BE2C (cell line): ENCODE measurements at regions not wholly inside any gene's neighbourhood (a gene's known extent, or its start where the extent isn't known, plus 50 kb on each side); places are given as distances from the start of the nearest gene placed in this dataset.

Source experiments
- DNase-seq: peaks from one replicate; pipeline ENCODE4 v3.0.0-alpha.2; 2020
- H3K27me3 ChIP-seq: fragments of 250-450 bp; sonication (Bioruptor Pico); 2 replicates; pipeline ENCODE4 v1.5.1; 2020; ENCODE audit warnings: mild to moderate bottlenecking
- H3K36me3 ChIP-seq: fragments of 250-450 bp; sonication (Bioruptor Pico); 2 replicates; pipeline ENCODE4 v1.5.1; 2020; ENCODE audit warnings: mild to moderate bottlenecking
- H3K4me1 ChIP-seq: fragments of 250-450 bp; sonication (Bioruptor Pico); 2 replicates; pipeline ENCODE4 v1.5.1; 2020
- H3K4me3 ChIP-seq: 2 replicates; pipeline ENCODE4 v1.5.1; 2011; ENCODE audit warnings: low read depth, low read length
- H3K9me3 ChIP-seq: fragments of 250-450 bp; sonication (Bioruptor Pico); 2 replicates; pipeline ENCODE4 v1.5.1; 2020
- TF ChIP-seq, protein P1 (sequence below): IDR thresholded peaks from 2 replicates; pipeline ENCODE4 v1.5.1; 2012; ENCODE audit warnings: mild to moderate bottlenecking, low read depth, low read length

DNA sequence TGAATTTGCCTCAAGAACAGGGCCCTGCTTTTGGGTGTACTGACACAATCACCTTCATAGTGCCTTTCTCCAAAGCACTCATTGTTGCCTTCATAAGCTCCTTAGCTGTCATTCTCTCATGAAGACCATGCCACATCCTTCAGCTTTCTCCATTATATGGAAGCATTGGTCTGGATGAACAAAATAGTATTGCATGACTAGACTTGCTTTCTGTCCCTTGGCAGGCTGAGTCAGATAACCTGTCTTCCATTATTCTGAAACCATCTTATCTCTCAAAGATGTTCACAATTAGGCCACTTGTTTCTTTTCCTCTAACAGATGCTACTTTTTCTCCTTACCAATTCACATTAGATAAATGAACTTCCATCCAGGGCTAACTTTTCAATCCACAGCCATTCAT, 297.9 kb downstream of the IRX1 start:
- TF ChIP-seq, protein P1, sequence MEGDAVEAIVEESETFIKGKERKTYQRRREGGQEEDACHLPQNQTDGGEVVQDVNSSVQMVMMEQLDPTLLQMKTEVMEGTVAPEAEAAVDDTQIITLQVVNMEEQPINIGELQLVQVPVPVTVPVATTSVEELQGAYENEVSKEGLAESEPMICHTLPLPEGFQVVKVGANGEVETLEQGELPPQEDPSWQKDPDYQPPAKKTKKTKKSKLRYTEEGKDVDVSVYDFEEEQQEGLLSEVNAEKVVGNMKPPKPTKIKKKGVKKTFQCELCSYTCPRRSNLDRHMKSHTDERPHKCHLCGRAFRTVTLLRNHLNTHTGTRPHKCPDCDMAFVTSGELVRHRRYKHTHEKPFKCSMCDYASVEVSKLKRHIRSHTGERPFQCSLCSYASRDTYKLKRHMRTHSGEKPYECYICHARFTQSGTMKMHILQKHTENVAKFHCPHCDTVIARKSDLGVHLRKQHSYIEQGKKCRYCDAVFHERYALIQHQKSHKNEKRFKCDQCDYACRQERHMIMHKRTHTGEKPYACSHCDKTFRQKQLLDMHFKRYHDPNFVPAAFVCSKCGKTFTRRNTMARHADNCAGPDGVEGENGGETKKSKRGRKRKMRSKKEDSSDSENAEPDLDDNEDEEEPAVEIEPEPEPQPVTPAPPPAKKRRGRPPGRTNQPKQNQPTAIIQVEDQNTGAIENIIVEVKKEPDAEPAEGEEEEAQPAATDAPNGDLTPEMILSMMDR, result no peak
- Histone ChIP-seq H3K4me1 (no peaks in the 10 kb centered on the region), H3K4me3 (no peak overlapping the region), H3K27me3 (no peaks in the 10 kb centered on the region), H3K9me3 (peaks cover 2% of the 10 kb centered on the region), H3K36me3 (no peaks in the 10 kb centered on the region)
- no peak for DNase-seq

DNA sequence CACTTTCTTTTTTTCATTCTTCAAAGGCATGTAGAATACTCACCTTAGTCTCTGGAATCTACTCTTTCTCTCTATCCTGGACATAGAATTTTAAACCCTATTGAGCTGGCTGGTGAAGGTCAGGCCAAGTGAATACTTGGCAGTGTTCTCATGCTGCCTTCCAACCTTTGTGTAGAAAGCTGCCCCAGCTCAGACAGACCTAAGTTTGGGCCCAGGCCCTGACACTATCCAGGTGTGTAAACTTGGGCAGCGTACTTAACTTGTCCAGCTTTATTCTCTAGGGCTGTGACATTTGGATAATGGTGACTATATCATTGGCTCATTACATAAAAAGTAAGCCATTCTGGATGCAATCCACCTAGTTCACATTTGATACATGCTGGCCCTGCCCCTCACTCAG, 298.3 kb downstream of the IRX1 start:
- Histone ChIP-seq H3K27me3 (no peaks in the 10 kb centered on the region), H3K4me1 (no peaks in the 10 kb centered on the region)

DNA sequence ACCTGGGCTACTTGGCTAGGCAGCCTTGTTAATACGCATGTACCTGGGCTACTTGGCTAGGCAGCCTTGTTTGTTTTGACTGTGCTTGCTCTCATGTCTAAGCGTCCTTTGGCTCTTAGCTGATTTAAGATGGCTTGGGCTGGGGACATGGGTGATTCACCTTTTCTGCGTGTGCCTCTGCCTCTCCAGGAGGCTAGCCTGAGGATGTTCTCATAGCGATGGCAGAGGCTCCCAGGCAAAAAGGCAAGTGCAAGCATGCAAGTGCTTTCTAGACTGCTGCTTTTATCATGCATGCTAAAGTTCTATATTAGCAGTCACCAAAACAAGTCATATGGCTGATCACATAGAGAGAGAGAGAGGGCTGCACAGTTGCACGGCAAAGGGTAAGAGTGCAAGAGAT, 300.5 kb downstream of the IRX1 start:
- H3K36me3 ChIP-seq, result no peaks in the 10 kb centered on the region
- TF ChIP-seq, protein P1, result no peak
- no peak for DNase-seq
- H3K27me3 ChIP-seq, result no peaks in the 10 kb centered on the region
- no peak overlapping the region for H3K4me3 ChIP-seq
- no peaks in the 10 kb centered on the region for H3K4me1 ChIP-seq
- H3K9me3 ChIP-seq, result peaks cover 2% of the 10 kb centered on the region

More for the DNA sequence above, 298.3 kb downstream of the IRX1 start:
- no peak overlapping the region for H3K4me3 ChIP-seq
- peaks cover 2% of the 10 kb centered on the region for H3K9me3 ChIP-seq
- DNase-seq, result no peak
- TF ChIP-seq, protein P1, result no peak
- H3K36me3 ChIP-seq, result no peaks in the 10 kb centered on the region

DNA sequence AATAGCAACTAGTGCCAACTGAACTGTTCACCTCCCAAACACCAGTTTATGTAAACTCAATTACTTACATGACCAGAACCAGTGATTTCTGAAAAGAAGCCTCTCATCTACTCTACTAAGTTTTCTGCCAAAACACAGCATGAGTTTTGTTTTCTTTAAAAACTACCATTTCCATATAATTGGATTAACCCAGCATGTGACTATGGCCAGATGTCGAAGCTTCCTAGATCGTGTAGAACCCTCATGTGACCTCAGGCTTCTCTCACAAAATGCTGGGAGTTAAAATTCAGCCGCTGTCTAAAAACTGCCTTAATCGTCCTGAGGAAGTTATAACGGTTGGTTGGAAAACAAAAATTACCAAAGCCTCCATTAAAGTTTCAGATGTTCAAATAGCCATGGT, 303.5 kb downstream of the IRX1 start:
- Histone ChIP-seq H3K4me3 (no peak overlapping the region), H3K27me3 (no peaks in the 10 kb centered on the region), H3K36me3 (no peaks in the 10 kb centered on the region), H3K4me1 (no peaks in the 10 kb centered on the region), H3K9me3 (peaks cover 1% of the 10 kb centered on the region)
- TF ChIP-seq, protein P1, result no peak
- no peak for DNase-seq

DNA sequence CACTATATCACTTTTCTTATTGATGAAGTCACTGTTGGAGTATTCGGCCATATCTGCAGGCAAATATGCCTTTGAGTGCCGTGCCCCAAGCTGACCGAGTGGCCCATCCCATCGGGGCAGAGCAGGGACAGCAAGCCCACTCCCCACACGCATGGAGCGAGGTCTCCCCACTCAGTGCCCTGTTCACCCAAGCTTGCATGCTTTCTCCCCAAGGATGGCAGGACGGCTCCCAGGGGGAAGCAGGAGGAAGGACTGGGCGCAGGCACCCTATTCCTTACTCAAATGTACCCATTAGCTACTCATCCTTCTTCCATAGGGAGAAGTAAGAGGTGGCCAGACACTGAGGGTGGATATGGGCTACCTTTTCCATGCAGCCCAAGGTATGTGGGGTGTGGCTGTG, 309.0 kb downstream of the IRX1 start:
- H3K36me3 ChIP-seq, result no peaks in the 10 kb centered on the region
- TF ChIP-seq, protein P1, result no peak
- no peaks in the 10 kb centered on the region for H3K4me1 ChIP-seq
- H3K4me3 ChIP-seq, result no peak overlapping the region
- H3K27me3 ChIP-seq, result no peaks in the 10 kb centered on the region
- no peak for DNase-seq
- H3K9me3 ChIP-seq, result no peaks in the 10 kb centered on the region; the same call in 1 of the 2 replicates

DNA sequence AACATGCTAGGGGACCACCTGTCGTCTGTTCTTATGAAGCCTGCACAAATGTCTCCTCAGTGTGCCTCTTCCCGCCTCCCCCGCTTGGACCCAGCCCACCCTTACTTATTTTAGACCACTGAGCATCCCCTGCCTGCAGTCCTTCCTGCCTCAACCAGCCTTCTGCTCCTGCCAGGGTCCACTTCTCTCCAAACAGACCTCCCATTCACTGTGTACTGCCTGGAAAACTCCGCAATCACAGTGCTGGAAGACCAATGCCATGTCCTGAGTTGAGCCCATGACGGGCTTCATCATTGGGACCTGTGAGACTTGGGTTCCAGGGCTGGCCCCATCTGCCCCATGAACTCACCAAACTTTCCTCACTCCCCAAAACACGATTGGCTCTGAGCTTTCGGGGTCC, 309.4 kb downstream of the IRX1 start:
- Histone ChIP-seq H3K9me3 (no peaks in the 10 kb centered on the region; the same call in 1 of the 2 replicates), H3K27me3 (no peaks in the 10 kb centered on the region), H3K4me3 (no peak overlapping the region), H3K36me3 (no peaks in the 10 kb centered on the region), H3K4me1 (no peaks in the 10 kb centered on the region)
- TF ChIP-seq, protein P1, result no peak
- DNase-seq, result no peak
